PC-3 (cell line): ENCODE measurements at regions not wholly inside any gene's neighbourhood (a gene's known extent, or its start where the extent isn't known, plus 50 kb on each side); places are given as distances from the start of the nearest gene placed in this dataset.

Experiments used
- EZH2 ChIP-seq: fragments of 300-600 bp; sonication (generic); IDR thresholded peaks from one replicate; pipeline ENCODE4 v1.6.1; 2017; ENCODE audit warnings: antibody characterized with exemption, mild to moderate bottlenecking, low read length; ENCODE audit not compliant: unreplicated experiment
- TF ChIP-seq, protein P1 (sequence below): fragments of 300-600 bp; sonication (generic); conservative IDR thresholded peaks from 2 replicates; pipeline ENCODE4 v1.5.1; 2017; ENCODE audit warnings: antibody characterized with exemption, low read depth, mild to moderate bottlenecking, low read length

DNA sequence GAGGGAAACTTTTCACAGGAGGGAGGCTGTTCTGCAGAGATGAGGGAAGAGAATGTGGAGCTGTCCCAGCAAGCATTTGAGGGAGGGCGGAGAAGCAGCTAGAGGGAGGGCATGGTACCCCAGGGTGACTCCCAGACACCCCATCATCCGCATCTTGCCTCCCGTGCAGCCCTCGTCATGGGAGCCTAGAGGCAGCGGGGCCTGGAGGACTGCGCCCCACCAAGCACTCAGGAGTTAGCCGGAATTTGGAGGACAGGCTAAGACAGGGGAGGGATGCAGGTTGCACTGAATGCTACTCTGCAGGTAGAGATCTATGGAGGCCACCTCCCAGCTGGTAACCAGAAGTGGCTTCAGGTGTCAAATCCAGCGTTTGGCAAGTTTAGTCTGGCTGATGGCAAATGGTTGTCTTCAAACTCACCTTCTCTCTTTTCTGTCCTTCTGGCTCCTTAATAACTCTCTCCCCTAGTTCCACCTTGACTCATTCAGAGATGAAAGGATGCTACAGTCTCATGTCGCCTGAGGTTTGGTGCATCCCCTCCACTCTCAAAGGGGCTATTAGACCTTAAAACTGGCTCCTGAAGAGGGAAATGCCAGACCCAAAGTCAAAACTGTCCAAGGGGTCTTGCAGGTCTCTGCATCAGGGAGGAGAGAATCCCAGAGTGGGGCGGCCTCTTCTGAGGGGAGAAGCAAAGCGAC, 155.9 kb upstream of the TLE3 start:
- TF ChIP-seq, protein P1, sequence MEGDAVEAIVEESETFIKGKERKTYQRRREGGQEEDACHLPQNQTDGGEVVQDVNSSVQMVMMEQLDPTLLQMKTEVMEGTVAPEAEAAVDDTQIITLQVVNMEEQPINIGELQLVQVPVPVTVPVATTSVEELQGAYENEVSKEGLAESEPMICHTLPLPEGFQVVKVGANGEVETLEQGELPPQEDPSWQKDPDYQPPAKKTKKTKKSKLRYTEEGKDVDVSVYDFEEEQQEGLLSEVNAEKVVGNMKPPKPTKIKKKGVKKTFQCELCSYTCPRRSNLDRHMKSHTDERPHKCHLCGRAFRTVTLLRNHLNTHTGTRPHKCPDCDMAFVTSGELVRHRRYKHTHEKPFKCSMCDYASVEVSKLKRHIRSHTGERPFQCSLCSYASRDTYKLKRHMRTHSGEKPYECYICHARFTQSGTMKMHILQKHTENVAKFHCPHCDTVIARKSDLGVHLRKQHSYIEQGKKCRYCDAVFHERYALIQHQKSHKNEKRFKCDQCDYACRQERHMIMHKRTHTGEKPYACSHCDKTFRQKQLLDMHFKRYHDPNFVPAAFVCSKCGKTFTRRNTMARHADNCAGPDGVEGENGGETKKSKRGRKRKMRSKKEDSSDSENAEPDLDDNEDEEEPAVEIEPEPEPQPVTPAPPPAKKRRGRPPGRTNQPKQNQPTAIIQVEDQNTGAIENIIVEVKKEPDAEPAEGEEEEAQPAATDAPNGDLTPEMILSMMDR: no peak
- no peak for TF ChIP-seq EZH2
